HG02798 (cell line): ENCODE measurements at regions not wholly inside any gene's neighbourhood (a gene's known extent, or its start where the extent isn't known, plus 50 kb on each side); places are given as distances from the start of the nearest gene placed in this dataset.
"Not testable (repeated sequence)": the region's sequence is repeated elsewhere in the genome, so short reads cannot be mapped to it uniquely, and the experiment has no call there.

ENCODE experiments used
- ATAC-seq: cut with Tn5 transposase; IDR thresholded peaks from one replicate; pipeline ENCODE4 v1.9.1; 2021; ENCODE audit warnings: mild to moderate bottlenecking; ENCODE audit not compliant: unreplicated experiment, poor library complexity

DNA sequence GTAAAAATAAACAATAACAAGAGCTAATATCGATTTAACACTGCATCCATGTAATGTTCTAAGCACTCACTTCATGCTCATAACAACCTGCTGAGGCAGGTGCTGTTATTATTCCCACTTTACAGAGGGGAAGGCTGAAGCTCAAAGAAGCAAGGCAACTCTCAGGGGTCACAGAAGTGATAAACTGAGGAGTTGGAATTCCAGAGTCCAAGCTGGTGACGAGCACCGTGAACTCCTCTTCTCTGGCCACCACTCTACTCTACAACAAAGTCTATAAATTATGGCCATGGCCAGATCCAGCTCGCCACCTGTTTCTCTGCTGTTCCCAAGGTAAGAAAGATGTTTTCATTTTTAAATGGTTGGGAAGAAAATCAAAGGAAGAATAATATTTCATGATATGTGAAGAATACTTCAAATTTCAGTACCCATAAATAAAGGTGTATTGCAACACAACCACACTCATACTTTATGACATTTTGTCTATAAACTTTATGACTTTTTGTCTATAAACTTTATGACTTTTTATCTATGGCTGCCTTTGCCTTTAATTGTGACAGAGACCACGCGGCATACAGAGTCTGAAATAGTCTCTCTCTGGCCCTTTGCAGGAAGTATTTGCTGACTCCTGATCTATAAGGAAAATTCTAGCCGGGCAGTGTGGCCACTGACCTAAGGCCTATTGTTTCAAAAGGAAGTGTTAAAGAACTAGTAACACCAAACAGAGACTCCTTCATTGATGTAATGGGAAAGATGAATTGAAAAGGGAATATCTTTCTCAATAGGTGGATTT, 113.2 kb upstream of the KCNG1 start:
- no peak for ATAC-seq

DNA sequence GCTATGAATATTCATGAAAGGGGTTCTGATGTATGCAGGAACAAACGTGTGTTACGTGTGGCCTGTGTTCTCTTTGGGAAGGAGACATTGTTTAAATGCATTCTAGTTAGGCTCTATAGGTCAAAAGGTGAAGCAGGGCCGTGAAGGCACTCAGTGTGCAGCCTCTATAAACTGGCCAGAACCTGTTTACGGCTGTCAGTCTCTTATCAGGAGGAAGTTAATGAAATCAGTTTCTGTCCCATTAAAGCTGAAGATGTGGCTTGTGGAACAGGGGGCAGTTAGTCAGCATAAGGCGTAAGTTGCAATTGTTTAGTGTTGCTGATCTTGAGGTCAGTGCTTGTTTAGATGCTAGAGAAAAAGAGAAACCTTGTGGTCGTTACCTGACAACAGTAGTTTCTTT, 111.5 kb upstream of the KCNG1 start:
- no peak for ATAC-seq

GRCh38 chr20:51132279-51132678, 109.4 kb upstream of the KCNG1 start:
- ATAC-seq: no peak

GRCh38 chr20:51131811-51132210, 108.9 kb upstream of the KCNG1 start:
- no peak for ATAC-seq

- ATAC-seq: no peak
These were observed 106.4 kb upstream of the KCNG1 start for GRCh38 chr20:51129147-51129776.

DNA sequence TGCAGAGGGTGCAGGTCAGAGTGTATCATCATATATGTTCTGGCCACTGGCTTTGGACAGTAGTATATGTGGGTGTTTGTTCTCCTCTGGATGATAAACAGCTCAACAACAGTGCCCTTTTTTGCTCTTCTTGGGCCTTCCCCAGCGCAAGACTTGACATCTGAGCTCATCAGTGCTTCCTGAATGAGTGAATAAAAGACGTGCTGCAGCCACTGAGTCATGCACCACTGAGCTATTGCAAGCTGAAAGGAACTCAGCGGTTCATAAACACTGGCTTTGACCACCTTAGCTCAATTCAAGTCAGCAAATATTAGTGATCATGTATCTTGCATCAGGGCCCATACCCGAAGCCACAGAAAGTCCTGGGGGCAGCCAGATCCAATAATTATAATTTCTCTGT, 105.3 kb upstream of the KCNG1 start:
- no peak for ATAC-seq

GRCh38 chr20:51127713-51128112, 104.8 kb upstream of the KCNG1 start:
- no peak for ATAC-seq

DNA sequence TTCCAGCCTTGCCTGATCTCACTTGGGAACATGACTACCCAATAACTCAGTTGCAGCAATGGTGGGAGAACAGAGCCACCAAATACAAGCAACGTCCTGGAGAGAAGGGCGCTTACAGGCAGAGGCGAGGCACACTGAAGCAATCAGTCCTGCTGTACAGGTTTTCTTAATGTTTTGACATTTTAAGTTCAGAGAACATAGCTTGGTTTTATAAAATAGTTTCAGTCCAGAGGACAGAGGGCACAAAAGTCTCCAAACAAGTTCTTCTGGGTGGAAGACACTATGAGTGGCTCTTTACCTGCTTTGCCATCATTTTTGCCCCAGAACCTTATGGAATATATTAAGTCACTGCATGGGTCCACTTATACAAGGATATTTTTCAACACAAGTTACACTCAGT, 103.4 kb upstream of the KCNG1 start:
- ATAC-seq: no peak

DNA sequence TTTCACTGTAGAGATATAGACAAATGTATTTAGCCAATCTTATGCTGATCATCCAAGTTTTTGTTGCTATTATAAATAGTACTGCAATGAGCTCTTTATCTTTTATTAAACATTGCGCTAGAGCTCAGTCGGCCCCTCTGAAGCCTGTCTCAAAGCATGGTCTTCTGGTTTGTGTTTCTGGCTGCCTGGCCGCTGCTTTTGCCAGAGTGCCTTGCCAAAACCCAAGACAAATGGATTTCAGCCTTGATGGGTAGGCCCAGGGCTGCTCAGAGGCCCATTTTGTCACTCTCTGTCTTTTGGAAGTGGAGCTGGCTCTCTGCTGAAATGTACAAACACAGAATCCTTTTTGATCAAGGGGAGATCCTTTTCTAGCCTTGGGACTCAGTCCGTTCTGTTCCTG, 102.9 kb upstream of the KCNG1 start:
- ATAC-seq: no peak

- no peak for ATAC-seq
These were observed 102.2 kb upstream of the KCNG1 start for GRCh38 chr20:51125105-51125504.

- not testable (repeated sequence) for ATAC-seq
These were observed 101.0 kb upstream of the KCNG1 start for GRCh38 chr20:51123887-51124286.

GRCh38 chr20:51122931-51123658, 100.2 kb upstream of the KCNG1 start:
- no peak for ATAC-seq

GRCh38 chr20:51121901-51122412, 99.0 kb upstream of the KCNG1 start:
- no peak for ATAC-seq

DNA sequence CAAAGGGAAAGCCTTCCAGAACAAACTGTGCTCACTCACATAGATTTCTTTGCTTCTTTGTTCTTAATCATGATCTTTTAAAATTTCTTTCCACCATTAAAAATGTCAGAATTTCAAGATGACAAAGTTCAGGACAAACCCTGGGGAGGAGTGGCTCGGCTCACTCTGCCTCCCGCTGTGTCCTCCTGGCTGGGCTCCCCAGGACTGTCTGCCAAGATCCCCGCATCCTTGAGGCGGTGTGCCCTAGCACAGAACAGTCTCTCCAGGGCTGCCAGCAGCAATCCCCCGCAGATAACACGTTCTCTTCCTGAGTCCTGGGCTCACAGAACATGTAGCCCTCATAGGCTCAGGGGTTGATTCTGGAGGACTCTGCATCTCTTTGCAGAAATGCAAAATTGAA, 98.4 kb upstream of the KCNG1 start:
- no peak for ATAC-seq

DNA sequence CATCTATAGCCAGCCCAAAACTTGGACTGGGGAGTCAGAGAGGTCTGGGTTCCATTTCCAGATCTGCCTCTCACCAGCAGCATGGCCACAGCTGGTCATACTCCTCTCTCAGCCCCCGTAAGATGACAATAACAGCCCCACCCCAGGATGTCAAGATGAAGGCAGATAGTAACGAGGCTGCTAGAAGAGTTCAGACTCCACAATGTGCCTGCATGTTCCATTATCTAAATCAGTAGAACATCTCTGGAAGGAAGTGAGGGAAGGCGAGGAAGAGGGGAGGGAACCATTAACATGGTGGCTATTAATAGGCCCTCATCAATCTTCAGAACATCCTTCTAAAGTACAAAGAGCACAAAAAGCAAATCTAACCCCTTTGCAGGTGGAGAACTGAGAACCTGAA, 98.0 kb upstream of the KCNG1 start:
- ATAC-seq: no peak

DNA sequence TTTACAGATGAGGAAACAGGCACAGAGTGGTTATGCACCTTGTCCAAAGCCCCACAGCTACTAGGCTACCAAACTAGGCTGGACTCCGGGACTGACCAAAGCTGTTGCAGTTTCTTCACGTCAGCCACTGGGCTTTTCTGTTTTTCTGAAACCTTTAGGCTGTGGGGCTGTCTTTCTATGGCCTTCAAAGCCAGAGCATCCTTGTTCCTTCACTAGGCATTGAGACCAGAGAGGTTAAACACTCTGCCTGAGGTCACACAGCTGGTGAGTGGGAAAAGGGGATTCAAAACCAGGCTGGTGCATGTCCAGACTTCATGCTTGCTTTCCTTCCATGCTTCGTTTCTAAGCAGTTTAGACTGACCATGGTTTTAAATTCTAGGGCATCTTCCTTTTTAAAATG, 97.5 kb upstream of the KCNG1 start:
- ATAC-seq: no peak

GRCh38 chr20:51119914-51120313, 97.0 kb upstream of the KCNG1 start:
- ATAC-seq: no peak

DNA sequence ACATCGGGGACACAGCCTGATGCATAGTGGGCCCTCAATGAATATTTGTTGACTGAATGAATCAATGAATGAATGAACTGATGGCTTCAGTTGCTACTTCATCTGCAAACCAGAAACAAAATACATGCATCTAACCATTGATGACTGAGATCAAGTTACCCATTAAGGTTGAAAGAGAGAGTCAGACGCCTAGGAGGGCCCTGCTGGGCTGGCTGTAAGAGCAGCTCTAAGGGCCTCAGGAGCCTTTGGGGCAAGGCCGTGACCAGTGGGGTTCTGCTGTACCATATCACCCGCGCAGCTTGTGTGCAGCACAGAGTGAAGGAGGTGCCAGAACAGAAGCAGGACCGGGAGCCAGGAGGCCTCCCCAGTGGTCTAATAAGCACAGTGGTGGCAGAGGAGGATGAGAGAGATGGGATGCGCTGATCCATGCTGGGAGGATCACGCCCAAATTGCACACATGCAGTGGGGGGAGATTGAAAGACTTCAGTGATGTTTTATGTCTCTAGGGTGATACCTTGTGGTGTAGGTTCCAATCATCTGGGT, 96.1 kb upstream of the KCNG1 start:
- ATAC-seq: no peak

DNA sequence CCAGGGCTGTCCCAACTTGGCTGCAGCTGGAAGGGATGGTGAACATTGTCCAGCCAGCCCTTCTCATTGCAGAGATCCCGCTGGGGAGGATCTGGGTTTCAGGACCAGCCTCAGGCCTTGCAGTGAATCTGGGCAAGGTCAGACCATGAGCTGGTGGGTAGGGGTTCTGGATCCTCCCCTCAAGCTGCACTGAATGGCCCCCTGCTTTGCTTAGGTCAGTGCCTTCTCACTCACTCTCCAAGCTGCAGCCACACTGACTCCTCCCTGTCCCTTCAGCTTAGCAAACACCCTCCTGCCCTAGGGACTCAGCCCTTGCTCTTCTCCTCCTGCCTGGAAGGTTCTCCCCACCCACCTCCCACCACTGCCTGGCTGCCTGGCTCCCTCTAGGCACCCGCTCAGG, 95.3 kb upstream of the KCNG1 start:
- no peak for ATAC-seq

DNA sequence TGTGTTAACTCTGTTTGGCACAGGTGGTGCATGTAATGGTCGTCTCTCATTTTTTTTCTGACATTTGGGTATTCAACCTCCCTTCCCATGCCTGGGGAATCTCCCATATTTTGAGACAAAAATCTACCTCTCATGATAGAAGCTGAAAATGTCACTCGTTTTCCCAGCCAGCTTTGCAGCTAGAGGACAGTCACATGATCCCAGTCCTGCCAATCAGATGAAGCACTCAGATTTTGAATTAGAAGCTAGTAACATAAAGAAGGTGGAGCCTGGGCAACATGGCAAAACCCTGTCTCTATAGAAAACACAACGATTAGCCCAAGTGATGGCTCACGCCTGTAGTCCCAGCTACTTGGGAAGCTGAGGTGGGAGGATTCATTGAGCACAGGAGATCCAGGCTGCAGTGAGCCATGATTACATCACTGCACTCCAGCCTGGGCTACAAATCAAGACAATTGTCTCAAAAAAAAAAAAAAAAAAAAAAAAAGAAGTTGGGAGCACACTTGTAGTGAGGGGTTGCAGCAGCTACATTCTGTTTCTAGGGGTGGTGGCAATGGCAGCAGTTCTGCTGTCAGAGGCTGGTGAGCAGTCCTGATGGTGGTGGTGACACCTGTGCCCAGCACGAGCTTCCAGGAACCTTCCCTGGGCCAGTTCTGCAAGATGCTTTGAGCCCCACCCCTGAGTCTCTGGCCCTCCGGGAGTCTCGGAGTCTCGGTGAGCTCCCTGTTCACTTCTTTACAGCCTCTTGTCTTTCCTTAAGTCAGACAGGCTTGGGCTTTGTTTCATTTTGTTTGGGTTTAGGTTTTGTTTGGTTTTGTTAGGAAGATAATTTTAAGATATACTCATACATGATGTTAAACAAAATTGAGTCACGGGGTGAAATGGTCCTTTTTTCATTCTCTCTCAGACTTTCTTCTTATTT, 94.1 kb upstream of the KCNG1 start:
- no peak for ATAC-seq
